OCI-M2 (cell line): ENCODE measurements at regions not wholly inside any gene's neighbourhood (a gene's known extent, or its start where the extent isn't known, plus 50 kb on each side); places are given as distances from the start of the nearest gene placed in this dataset.
"Not testable (repeated sequence)": the region's sequence is repeated elsewhere in the genome, so short reads cannot be mapped to it uniquely, and the experiment has no call there.

Experiments used
- DNase-seq: peaks from one replicate; lab custom pipeline; 2025; ENCODE audit not compliant: unreplicated experiment; lab: John Stamatoyannopoulos, UW

- DNase-seq: no peak
Observed at GRCh38 chr4:160286051-160286450, 1183.2 kb downstream of the RAPGEF2 start.

- DNase-seq: no peak
Observed at GRCh38 chr4:160296476-160296875, 1193.6 kb downstream of the RAPGEF2 start.

GRCh38 chr4:160299177-160299576 is 1196.3 kb downstream of the RAPGEF2 start:
- DNase-seq: no peak

GRCh38 chr4:160299608-160300007 is 1196.7 kb downstream of the RAPGEF2 start:
- DNase-seq: no peak

- DNase-seq: no peak
Observed at GRCh38 chr4:160316036-160316435, 1213.2 kb downstream of the RAPGEF2 start.

GRCh38 chr4:160318567-160319220 is 1215.8 kb downstream of the RAPGEF2 start:
- DNase-seq: no peak

- no peak for DNase-seq
Observed at GRCh38 chr4:160319221-160319867, 1216.5 kb downstream of the RAPGEF2 start.

- DNase-seq: no peak
Observed at GRCh38 chr4:160319868-160320260, 1217.0 kb downstream of the RAPGEF2 start.

GRCh38 chr4:160326110-160326509 is 1223.2 kb downstream of the RAPGEF2 start:
- no peak for DNase-seq

GRCh38 chr4:160347197-160347596 is 1244.3 kb downstream of the RAPGEF2 start:
- DNase-seq: no peak

- no peak for DNase-seq
Observed at GRCh38 chr4:160350944-160351343, 1248.1 kb downstream of the RAPGEF2 start.

GRCh38 chr4:160352637-160353036 is 1249.8 kb downstream of the RAPGEF2 start:
- DNase-seq: no peak

- DNase-seq: no peak
Observed at GRCh38 chr4:160353548-160353947, 1250.7 kb downstream of the RAPGEF2 start.

GRCh38 chr4:160362478-160362877 is 1259.6 kb downstream of the RAPGEF2 start:
- DNase-seq: no peak

- DNase-seq: no peak
Observed at GRCh38 chr4:160364217-160364616, 1261.3 kb downstream of the RAPGEF2 start.

- DNase-seq: not testable (repeated sequence)
Observed at GRCh38 chr4:160364665-160365064, 1261.8 kb downstream of the RAPGEF2 start.

- not testable (repeated sequence) for DNase-seq
Observed at GRCh38 chr4:160365383-160365782, 1262.5 kb downstream of the RAPGEF2 start.

GRCh38 chr4:160370046-160370445 is 1267.2 kb downstream of the RAPGEF2 start:
- DNase-seq: no peak

- no peak for DNase-seq
Observed at GRCh38 chr4:160371446-160371845, 1268.6 kb downstream of the RAPGEF2 start.

- DNase-seq: no peak
Observed at GRCh38 chr4:160372390-160372789, 1269.5 kb downstream of the RAPGEF2 start.

- DNase-seq: no peak
Observed at GRCh38 chr4:160373911-160374310, 1271.0 kb downstream of the RAPGEF2 start.

- no peak for DNase-seq
Observed at GRCh38 chr4:160375772-160376452, 1273.0 kb downstream of the RAPGEF2 start.
